SU-DHL-6 (cell line): ENCODE measurements at regions not wholly inside any gene's neighbourhood (a gene's known extent, or its start where the extent isn't known, plus 50 kb on each side); places are given as distances from the start of the nearest gene placed in this dataset.

Experiments used
- EZH2phosphoT487 ChIP-seq: fragments of 200-600 bp; sonication (generic), shearing (Covaris generic); conservative IDR thresholded peaks from 2 replicates; pipeline ENCODE4 v1.6.1; 2018; ENCODE audit warnings: mild to moderate bottlenecking, antibody characterized with exemption, low read length, moderate library complexity, mixed read lengths
- TF ChIP-seq, protein P1 (sequence below): fragments of 200-600 bp; sonication (generic); IDR thresholded peaks from one replicate; pipeline ENCODE4 v1.5.1; 2017; ENCODE audit warnings: antibody characterized with exemption, mild to moderate bottlenecking, low read length, moderate library complexity; ENCODE audit not compliant: insufficient read depth, poor library complexity, severe bottlenecking

DNA sequence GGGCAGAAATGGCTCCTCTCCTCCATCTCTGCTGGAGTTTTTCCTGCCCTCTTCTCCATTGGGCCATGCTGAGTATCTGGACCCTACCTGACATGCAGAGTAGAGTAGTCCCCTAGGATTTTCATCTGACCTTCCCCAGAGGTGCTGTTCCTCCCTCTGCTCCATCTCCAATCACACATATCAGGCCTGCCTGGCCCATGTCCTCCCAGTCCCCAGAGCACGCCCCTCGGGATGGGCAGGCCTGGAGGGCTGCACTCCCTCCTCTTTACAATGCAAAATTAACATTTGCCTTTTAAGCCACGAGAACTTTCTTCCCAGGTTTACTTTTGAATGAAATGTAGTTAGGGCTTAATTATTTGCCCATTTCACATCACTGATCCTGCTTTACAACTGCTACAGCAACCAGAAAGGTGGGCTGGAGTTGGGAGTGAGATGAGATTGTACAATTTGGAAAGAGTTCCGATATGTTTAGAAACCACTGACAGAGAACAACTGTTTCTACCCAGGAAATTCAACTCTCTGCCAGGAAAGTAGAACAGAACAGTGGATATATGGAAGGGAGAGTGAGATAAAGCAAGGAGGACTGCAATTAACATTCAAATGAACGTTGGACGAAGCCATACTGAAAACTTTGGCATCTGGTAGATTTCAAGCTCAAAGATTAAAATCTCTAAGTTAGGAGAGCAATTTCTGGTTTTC, 184.0 kb upstream of the HABP2 start:
- no peak for TF ChIP-seq EZH2phosphoT487
- TF ChIP-seq, protein P1, sequence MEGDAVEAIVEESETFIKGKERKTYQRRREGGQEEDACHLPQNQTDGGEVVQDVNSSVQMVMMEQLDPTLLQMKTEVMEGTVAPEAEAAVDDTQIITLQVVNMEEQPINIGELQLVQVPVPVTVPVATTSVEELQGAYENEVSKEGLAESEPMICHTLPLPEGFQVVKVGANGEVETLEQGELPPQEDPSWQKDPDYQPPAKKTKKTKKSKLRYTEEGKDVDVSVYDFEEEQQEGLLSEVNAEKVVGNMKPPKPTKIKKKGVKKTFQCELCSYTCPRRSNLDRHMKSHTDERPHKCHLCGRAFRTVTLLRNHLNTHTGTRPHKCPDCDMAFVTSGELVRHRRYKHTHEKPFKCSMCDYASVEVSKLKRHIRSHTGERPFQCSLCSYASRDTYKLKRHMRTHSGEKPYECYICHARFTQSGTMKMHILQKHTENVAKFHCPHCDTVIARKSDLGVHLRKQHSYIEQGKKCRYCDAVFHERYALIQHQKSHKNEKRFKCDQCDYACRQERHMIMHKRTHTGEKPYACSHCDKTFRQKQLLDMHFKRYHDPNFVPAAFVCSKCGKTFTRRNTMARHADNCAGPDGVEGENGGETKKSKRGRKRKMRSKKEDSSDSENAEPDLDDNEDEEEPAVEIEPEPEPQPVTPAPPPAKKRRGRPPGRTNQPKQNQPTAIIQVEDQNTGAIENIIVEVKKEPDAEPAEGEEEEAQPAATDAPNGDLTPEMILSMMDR = no peak
